ENCODE measurements at regions not wholly inside any gene's neighbourhood (a gene's known extent, or its start where the extent isn't known, plus 50 kb on each side); places are given as distances from the start of the nearest gene placed in this dataset.

DNA sequence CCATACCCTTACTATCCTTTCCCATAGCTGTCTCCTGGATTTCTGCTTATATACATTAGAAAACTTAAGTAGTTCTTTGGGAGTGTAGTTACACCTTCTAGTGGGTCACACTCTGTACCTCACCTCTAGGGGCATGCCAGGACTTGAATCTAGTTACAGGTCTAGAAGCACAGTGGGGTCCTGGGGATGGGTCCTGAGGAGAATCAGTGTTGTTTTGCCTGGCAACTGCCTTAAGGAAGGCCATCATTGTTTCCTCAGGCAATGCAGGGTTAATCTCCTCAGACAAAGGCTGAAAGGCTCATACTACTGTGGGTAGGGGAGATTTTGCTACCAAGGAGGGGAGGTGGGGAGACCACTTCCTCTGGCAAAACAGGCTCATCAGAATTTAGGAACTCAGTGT lies 750.3 kb downstream of the FAT4 start:
- TF ChIP-seq, protein P1, sequence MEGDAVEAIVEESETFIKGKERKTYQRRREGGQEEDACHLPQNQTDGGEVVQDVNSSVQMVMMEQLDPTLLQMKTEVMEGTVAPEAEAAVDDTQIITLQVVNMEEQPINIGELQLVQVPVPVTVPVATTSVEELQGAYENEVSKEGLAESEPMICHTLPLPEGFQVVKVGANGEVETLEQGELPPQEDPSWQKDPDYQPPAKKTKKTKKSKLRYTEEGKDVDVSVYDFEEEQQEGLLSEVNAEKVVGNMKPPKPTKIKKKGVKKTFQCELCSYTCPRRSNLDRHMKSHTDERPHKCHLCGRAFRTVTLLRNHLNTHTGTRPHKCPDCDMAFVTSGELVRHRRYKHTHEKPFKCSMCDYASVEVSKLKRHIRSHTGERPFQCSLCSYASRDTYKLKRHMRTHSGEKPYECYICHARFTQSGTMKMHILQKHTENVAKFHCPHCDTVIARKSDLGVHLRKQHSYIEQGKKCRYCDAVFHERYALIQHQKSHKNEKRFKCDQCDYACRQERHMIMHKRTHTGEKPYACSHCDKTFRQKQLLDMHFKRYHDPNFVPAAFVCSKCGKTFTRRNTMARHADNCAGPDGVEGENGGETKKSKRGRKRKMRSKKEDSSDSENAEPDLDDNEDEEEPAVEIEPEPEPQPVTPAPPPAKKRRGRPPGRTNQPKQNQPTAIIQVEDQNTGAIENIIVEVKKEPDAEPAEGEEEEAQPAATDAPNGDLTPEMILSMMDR (IDR thresholded peaks at IDR 0.05; ENCODE audit: extremely low read depth in 1 of 2, insufficient read depth in 1 of 2, low read depth in 1 of 2, low read length in 2 of 2): no peak
- TF ChIP-seq POLR2A (IDR thresholded peaks at IDR 0.05; ENCODE audit: low read depth, low read length): no peak
- no peak for TF ChIP-seq JUN (IDR thresholded peaks at IDR 0.05; ENCODE audit: borderline replicate concordance, insufficient read depth, insufficient read length, low read depth)
- TF ChIP-seq EZH2 (IDR thresholded peaks at IDR 0.05; ENCODE audit: borderline replicate concordance, low read depth, low read length, severe bottlenecking): no peak
- TF ChIP-seq POLR2AphosphoS5 (IDR thresholded peaks at IDR 0.05; ENCODE audit: insufficient read depth, low read depth, low read length): no peak
- TF ChIP-seq FOS (IDR thresholded peaks at IDR 0.05; ENCODE audit: borderline replicate concordance, insufficient read depth, low read length): no peak
